Upper lobe of left lung (tissue), 6 donors: ENCODE measurements at regions not wholly inside any gene's neighbourhood (a gene's known extent, or its start where the extent isn't known, plus 50 kb on each side); places are given as distances from the start of the nearest gene placed in this dataset.

Experiments used
- ATAC-seq, 2 donors: fragments of 200-7000 bp; cut with Tn5 transposase; one replicate each; pipeline ENCODE4 v1.9.1; 2022; ENCODE audit warnings: mild to moderate bottlenecking in 2 of 2, moderate library complexity in 2 of 2; ENCODE audit not compliant: low FRiP score in 2 of 2
- DNase-seq, 2 donors: peaks; one replicate each; pipeline ENCODE4 v3.0.0-alpha.2; 2019 to 2020
- H3K27ac ChIP-seq, 4 donors: fragments of 200-600 bp; sonication (generic); one replicate each; pipeline ENCODE4 v1.5.1; 2016 to 2019
- H3K27me3 ChIP-seq, 4 donors: fragments of 200-600 bp; sonication (generic); one replicate each; pipeline ENCODE4 v1.5.1; 2017 to 2019
- H3K36me3 ChIP-seq, 4 donors: fragments of 200-600 bp; sonication (generic); one replicate each; pipeline ENCODE4 v1.5.1; 2016 to 2019
- H3K4me1 ChIP-seq, 4 donors: fragments of 200-600 bp; sonication (generic); one replicate each; pipeline ENCODE4 v1.5.1; 2018 to 2019
- H3K4me3 ChIP-seq, 4 donors: fragments of 200-600 bp; sonication (generic); one replicate each; pipeline ENCODE4 v1.5.1; 2017 to 2019; ENCODE audit warnings: mild to moderate bottlenecking in 2 of 4, moderate library complexity in 1 of 4
- H3K9me3 ChIP-seq, 4 donors: fragments of 200-600 bp; sonication (generic); one replicate each; pipeline ENCODE4 v1.5.1; 2018 to 2019
- EP300 ChIP-seq, 4 donors: sonication (generic); formaldehyde crosslinking; IDR thresholded peaks; one replicate each; pipeline ENCODE4 v1.5.1; 2017; ENCODE audit warnings: antibody characterized with exemption in 4 of 4, control low read depth in 2 of 4
- POLR2A ChIP-seq, 4 donors: fragments of 450-650 bp; IDR thresholded peaks; one replicate each; pipeline ENCODE4 v1.5.1; 2016 to 2017; ENCODE audit warnings: antibody characterized with exemption in 4 of 4, mild to moderate bottlenecking in 2 of 4
- POLR2AphosphoS5 ChIP-seq, 2 donors: sonication (generic); formaldehyde crosslinking; IDR thresholded peaks; one replicate each; pipeline ENCODE4 v1.5.1; 2017; ENCODE audit warnings: antibody characterized with exemption in 2 of 2
- WGBS, 2 donors: methylation state at CpG; one replicate each; pipeline ENCODE4 v1.1.5; 2017 to 2018; 5-methylcytosine and 5-hydroxymethylcytosine counted together
- TF ChIP-seq, protein P1 (sequence below), 6 experiments: fragments of 450-650 bp in 4 of 6; fragments of 200-600 bp in 2 of 6; sonication (generic) in 2 of 6; IDR thresholded peaks; one replicate each; pipeline ENCODE4 v1.5.1; 2016 to 2019; ENCODE audit warnings: antibody characterized with exemption in 6 of 6
- donor health status: DM: no; HTN: no; CAD: no; lungs with moderate emphysema.
- donor health status: DM: no; HTN: yes; CAD: no; lungs with severe emphysema.

DNA sequence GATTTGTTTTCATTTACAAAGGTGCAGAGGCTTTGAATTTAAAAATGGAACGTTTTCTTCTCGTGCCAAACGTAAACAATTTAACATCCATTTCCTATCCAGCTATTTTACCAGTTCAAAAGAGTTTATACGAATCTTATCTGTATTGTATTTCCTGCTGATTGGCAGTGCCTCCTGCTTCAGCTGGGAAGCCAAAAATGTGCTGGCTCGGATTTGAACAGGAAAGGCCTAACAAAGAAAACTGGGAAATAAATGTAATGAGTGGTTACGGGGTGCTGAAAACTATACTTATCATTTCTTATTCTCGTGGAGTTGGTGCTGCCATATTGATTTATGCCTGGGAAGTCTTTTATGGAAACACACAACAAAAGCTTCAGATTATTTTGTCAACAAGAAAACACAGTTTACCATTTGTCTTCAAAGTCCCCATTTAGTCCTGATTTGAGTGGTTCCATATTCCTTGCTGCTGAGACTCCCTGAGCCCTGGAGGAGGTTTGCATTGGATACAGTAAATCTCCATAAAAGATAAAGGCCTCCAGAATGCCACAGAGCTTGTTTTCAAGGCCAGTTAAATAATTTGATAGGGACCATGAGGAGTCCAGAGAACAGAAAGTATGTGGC, 507.4 kb downstream of the RASEF start:
- TF ChIP-seq, protein P1, sequence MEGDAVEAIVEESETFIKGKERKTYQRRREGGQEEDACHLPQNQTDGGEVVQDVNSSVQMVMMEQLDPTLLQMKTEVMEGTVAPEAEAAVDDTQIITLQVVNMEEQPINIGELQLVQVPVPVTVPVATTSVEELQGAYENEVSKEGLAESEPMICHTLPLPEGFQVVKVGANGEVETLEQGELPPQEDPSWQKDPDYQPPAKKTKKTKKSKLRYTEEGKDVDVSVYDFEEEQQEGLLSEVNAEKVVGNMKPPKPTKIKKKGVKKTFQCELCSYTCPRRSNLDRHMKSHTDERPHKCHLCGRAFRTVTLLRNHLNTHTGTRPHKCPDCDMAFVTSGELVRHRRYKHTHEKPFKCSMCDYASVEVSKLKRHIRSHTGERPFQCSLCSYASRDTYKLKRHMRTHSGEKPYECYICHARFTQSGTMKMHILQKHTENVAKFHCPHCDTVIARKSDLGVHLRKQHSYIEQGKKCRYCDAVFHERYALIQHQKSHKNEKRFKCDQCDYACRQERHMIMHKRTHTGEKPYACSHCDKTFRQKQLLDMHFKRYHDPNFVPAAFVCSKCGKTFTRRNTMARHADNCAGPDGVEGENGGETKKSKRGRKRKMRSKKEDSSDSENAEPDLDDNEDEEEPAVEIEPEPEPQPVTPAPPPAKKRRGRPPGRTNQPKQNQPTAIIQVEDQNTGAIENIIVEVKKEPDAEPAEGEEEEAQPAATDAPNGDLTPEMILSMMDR (IDR thresholded peaks at IDR 0.05): no peak
- TF ChIP-seq EP300 (IDR thresholded peaks at IDR 0.05): no peak
- no peak for TF ChIP-seq POLR2AphosphoS5 (IDR thresholded peaks at IDR 0.05)
- TF ChIP-seq POLR2A (IDR thresholded peaks at IDR 0.05): no peak
- ATAC-seq (no peak), DNase-seq (no peak)
- Histone ChIP-seq H3K27me3 (no peaks in the 10 kb centered on the region), H3K27ac (no peak overlapping the region), H3K4me3 (no peak overlapping the region), H3K9me3 (no peaks in the 10 kb centered on the region), H3K4me1 (peaks cover 7 to 28% (median 20%) of the 10 kb centered on the region in 4 donors), H3K36me3 (no peaks in the 10 kb centered on the region)
- 38 to 44% methylated on average over 7 of the region's 7 CpGs for WGBS, 2 donors

GRCh38 chr9:82558346-82558745, 504.6 kb downstream of the RASEF start:
- Histone ChIP-seq H3K4me1 (peaks cover 7 to 26% (median 21%) of the 10 kb centered on the region in 4 donors), H3K4me3 (no peak overlapping the region), H3K27ac (no peak overlapping the region), H3K36me3 (no peaks in the 10 kb centered on the region), H3K27me3 (no peaks in the 10 kb centered on the region), H3K9me3 (no peaks in the 10 kb centered on the region)
- TF ChIP-seq POLR2AphosphoS5 (IDR thresholded peaks at IDR 0.05) (no peak), POLR2A (IDR thresholded peaks at IDR 0.05) (no peak), EP300 (IDR thresholded peaks at IDR 0.05) (no peak)
- TF ChIP-seq, protein P1 (IDR thresholded peaks at IDR 0.05): no peak
- 91 to 94% methylated on average over 1 of the region's 1 CpG for WGBS, 2 donors
- DNase-seq (no peak), ATAC-seq (no peak)

GRCh38 chr9:82558855-82559630, 503.9 kb downstream of the RASEF start:
- Histone ChIP-seq H3K36me3 (no peaks in the 10 kb centered on the region), H3K4me3 (no peak overlapping the region), H3K27ac (peak overlapping the region in 1 of 4 donors; percentile 19), H3K27me3 (no peaks in the 10 kb centered on the region), H3K4me1 (peaks cover 7 to 26% (median 21%) of the 10 kb centered on the region in 4 donors), H3K9me3 (no peaks in the 10 kb centered on the region)
- 75 to 84% methylated on average over 9 of the region's 9 CpGs for WGBS, 2 donors
- TF ChIP-seq EP300 (IDR thresholded peaks at IDR 0.05): no peak
- TF ChIP-seq POLR2AphosphoS5 (IDR thresholded peaks at IDR 0.05): no peak
- TF ChIP-seq, protein P1 (IDR thresholded peaks at IDR 0.05): no peak
- no peak for TF ChIP-seq POLR2A (IDR thresholded peaks at IDR 0.05)
- DNase-seq (no peak), ATAC-seq (no peak)

- WGBS, 2 donors: 75 to 78% methylated on average over 1 of the region's 1 CpG
- no peak for TF ChIP-seq POLR2AphosphoS5 (IDR thresholded peaks at IDR 0.05)
- TF ChIP-seq POLR2A (IDR thresholded peaks at IDR 0.05): no peak
- TF ChIP-seq, protein P1 (IDR thresholded peaks at IDR 0.05): no peak
- no peak for TF ChIP-seq EP300 (IDR thresholded peaks at IDR 0.05)
- peaks cover 7 to 26% (median 21%) of the 10 kb centered on the region in 4 donors for H3K4me1 ChIP-seq
- no peaks in the 10 kb centered on the region for H3K9me3 ChIP-seq
- no peaks in the 10 kb centered on the region for H3K36me3 ChIP-seq
- DNase-seq (no peak), ATAC-seq (peak in 1 of 2 donors; percentile 15)
- H3K27me3 ChIP-seq: no peaks in the 10 kb centered on the region
- peak overlapping the region in 2 of 4 donors; percentile 19 to 25 for H3K27ac ChIP-seq
- H3K4me3 ChIP-seq: no peak overlapping the region
These were observed 502.9 kb downstream of the RASEF start for GRCh38 chr9:82560036-82560435.
